ENCODE measurements at regions not wholly inside any gene's neighbourhood (a gene's known extent, or its start where the extent isn't known, plus 50 kb on each side); places are given as distances from the start of the nearest gene placed in this dataset.

DNA sequence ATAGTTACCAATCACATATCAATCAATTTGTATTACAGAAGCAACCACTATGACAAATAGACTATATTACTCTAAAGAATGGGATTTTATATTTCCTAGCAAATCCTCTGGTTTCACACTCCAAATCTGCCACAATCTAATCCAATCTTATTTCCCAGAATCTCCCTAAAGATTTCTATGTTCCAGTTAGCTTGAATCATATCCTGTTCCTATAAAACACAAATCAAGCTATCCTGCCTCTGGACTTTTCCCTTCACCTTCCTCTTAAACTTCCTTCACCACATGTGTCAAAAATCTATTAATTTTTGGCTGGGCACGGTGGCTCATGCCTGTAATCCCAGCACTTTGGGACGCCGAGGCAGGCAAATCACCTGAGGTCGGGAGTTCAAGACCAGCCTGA is 50.0 kb downstream of the PIK3C2A start:
- DNase-seq (ENCODE audit: low read depth), result no peak
- TF ChIP-seq, protein P1, sequence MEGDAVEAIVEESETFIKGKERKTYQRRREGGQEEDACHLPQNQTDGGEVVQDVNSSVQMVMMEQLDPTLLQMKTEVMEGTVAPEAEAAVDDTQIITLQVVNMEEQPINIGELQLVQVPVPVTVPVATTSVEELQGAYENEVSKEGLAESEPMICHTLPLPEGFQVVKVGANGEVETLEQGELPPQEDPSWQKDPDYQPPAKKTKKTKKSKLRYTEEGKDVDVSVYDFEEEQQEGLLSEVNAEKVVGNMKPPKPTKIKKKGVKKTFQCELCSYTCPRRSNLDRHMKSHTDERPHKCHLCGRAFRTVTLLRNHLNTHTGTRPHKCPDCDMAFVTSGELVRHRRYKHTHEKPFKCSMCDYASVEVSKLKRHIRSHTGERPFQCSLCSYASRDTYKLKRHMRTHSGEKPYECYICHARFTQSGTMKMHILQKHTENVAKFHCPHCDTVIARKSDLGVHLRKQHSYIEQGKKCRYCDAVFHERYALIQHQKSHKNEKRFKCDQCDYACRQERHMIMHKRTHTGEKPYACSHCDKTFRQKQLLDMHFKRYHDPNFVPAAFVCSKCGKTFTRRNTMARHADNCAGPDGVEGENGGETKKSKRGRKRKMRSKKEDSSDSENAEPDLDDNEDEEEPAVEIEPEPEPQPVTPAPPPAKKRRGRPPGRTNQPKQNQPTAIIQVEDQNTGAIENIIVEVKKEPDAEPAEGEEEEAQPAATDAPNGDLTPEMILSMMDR (IDR thresholded peaks at IDR 0.05; ENCODE audit: low read depth, low read length, missing control alignments), result no peak
- in situ Hi-C loops (cut with HindIII; ENCODE audit: low sequenced_read_pairs), result no loop called here
- no peak overlapping the region for H3K4me3 ChIP-seq (ENCODE audit: low read depth, low read length)

DNA sequence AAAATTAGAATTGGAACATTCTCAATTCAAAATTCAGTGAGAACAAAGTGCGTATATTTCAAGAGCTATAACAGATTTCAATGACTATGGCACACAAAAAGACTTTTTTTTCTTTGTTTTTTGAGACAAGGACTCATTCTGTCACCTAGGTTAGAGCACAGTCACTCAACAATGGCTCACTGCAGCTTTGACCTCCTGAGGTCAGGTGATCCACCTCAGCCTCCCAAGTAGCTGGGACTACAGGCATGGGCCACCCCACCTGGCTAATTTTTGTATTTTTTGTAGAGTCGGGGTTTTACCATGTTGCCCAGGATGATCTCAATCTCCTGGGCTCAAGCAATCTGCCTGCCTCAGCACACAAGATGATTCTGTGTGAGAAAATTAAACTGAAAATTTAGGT is 51.5 kb downstream of the PIK3C2A start:
- no peak overlapping the region for H3K4me3 ChIP-seq (ENCODE audit: low read depth, low read length)
- TF ChIP-seq, protein P1 (IDR thresholded peaks at IDR 0.05; ENCODE audit: low read depth, low read length, missing control alignments), result no peak
- in situ Hi-C loops (cut with HindIII; ENCODE audit: low sequenced_read_pairs), result no loop called here
- DNase-seq (ENCODE audit: low read depth), result no peak

DNA sequence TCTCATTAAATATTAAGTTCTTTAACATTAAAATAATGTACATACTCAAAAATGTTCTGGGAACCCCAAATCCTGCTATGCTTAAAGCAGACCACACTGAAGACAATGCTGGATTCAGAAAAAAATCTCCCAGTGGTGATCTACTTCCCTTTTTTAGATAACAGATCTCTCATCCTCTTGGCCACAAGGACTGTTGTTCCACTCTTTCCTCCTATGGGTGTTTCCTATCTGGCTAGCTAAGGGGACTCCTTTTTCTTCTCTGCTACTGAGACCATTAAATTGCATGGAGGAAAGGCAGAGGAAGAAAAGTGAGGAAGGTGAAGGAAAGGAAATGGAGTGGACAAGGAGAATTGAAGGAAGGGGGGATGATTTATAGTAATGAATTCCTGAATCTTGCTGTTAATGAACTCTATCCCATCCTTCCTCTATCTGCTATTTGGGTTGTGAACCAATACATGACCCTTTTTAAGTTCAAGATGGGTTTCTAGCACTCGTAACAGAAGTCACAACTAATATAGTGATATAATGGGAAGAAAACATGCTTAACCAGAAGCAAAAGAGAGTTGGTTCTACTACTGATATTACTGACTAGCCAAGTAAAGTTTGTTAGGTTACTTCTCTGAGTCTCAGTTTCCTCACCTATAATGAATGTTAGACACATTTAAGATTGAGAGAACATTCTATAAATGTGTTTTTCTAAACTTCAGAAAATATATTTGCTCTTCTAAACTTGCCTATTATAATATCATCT is 53.2 kb downstream of the PIK3C2A start:
- TF ChIP-seq, protein P1 (IDR thresholded peaks at IDR 0.05; ENCODE audit: low read depth, low read length, missing control alignments), result no peak
- DNase-seq (ENCODE audit: low read depth), result no peak
- H3K4me3 ChIP-seq (ENCODE audit: low read depth, low read length), result no peak overlapping the region
- in situ Hi-C loops (cut with HindIII; ENCODE audit: low sequenced_read_pairs), result no loop called here

DNA sequence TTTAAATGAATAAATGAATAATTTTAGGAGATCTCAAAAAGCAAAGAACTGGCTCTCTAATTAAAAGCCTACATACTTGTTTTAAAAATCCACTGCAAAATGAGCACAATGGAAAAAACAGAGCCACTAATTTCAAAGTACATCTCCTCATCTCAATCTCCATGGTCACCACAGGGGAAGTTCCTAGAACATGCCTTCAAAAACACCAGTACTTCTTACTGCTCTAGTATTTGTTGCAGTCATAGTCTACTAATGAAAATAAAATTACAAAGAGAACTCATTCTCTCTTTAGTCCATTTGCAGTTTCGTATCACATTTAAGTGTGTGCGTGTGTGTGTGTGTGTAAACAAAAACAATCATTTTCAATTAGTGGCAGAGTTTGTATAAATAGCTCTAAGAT is 54.0 kb downstream of the PIK3C2A start:
- no peak for DNase-seq (ENCODE audit: low read depth)
- in situ Hi-C loops (cut with HindIII; ENCODE audit: low sequenced_read_pairs), result no loop called here
- TF ChIP-seq, protein P1 (IDR thresholded peaks at IDR 0.05; ENCODE audit: low read depth, low read length, missing control alignments), result no peak
- H3K4me3 ChIP-seq (ENCODE audit: low read depth, low read length), result no peak overlapping the region

DNA sequence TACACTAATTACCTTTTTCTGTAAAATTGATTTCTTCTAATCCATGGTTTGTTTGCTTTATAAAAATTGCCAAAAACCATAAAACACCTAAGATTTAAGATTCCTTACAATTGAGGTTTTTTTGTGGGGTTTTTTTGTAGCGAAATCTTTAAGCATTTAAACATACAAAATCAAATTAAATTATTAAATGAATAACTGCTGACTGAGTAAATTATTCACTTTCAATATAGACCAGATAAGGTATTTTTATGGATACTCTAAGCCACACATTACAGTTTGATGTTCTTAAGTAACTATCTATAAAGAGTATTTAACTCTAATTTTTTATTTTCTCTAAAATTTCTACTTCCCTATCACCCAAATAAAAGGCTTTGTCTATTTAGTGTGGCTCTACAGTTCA is 55.5 kb downstream of the PIK3C2A start:
- TF ChIP-seq, protein P1 (IDR thresholded peaks at IDR 0.05; ENCODE audit: low read depth, low read length, missing control alignments), result no peak
- in situ Hi-C loops (cut with HindIII; ENCODE audit: low sequenced_read_pairs), result no loop called here
- H3K4me3 ChIP-seq (ENCODE audit: low read depth, low read length), result no peak overlapping the region
- no peak for DNase-seq (ENCODE audit: low read depth)

DNA sequence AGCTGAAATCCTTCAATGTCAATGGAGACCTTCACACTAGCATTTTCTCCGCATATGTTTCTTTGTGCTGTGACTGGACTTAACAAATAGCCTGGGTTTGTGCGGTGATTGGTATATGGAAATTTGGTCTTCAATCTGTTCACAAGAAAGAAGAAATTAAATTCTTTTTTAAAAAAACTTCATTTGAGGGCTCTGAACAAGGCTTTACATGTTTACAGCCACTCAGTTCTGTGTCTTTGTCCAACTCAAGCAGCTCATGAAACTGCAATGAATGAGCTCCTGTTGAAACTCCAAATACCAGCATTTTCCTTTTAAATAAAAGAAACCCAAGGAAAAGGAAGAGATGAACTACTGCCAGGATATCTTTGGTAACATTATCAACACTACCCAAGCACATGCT is 57.3 kb downstream of the PIK3C2A start:
- TF ChIP-seq, protein P1 (IDR thresholded peaks at IDR 0.05; ENCODE audit: low read depth, low read length, missing control alignments), result no peak
- in situ Hi-C loops (cut with HindIII; ENCODE audit: low sequenced_read_pairs), result no loop called here
- no peak for DNase-seq (ENCODE audit: low read depth)
- no peak overlapping the region for H3K4me3 ChIP-seq (ENCODE audit: low read depth, low read length)
